C4-2B (cell line): ENCODE measurements at regions not wholly inside any gene's neighbourhood (a gene's known extent, or its start where the extent isn't known, plus 50 kb on each side); places are given as distances from the start of the nearest gene placed in this dataset.
"Not testable (repeated sequence)": the region's sequence is repeated elsewhere in the genome, so short reads cannot be mapped to it uniquely, and the experiment has no call there.

Experiments used
- ZFX ChIP-seq: fragments of 450-650 bp; IDR thresholded peaks from 2 replicates; pipeline ENCODE4 v1.6.1; 2017
- TF ChIP-seq, protein P1 (sequence below): fragments of 450-650 bp; conservative IDR thresholded peaks from 2 replicates; pipeline ENCODE4 v1.5.1; 2017; ENCODE audit warnings: mild to moderate bottlenecking

GRCh38 chr11:89616999-89617602, 93.0 kb upstream of the TRIM77 start:
- TF ChIP-seq, protein P1, sequence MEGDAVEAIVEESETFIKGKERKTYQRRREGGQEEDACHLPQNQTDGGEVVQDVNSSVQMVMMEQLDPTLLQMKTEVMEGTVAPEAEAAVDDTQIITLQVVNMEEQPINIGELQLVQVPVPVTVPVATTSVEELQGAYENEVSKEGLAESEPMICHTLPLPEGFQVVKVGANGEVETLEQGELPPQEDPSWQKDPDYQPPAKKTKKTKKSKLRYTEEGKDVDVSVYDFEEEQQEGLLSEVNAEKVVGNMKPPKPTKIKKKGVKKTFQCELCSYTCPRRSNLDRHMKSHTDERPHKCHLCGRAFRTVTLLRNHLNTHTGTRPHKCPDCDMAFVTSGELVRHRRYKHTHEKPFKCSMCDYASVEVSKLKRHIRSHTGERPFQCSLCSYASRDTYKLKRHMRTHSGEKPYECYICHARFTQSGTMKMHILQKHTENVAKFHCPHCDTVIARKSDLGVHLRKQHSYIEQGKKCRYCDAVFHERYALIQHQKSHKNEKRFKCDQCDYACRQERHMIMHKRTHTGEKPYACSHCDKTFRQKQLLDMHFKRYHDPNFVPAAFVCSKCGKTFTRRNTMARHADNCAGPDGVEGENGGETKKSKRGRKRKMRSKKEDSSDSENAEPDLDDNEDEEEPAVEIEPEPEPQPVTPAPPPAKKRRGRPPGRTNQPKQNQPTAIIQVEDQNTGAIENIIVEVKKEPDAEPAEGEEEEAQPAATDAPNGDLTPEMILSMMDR, result peak; percentile 79
- TF ChIP-seq ZFX, result not testable (repeated sequence)
